ENCODE measurements at regions not wholly inside any gene's neighbourhood (a gene's known extent, or its start where the extent isn't known, plus 50 kb on each side); places are given as distances from the start of the nearest gene placed in this dataset.

- Histone ChIP-seq H3K27ac (no peak overlapping the region), H3K9me3 (no peaks in the 10 kb centered on the region), H3K27me3 (no peaks in the 10 kb centered on the region), H3K4me3 (no peak overlapping the region), H3K4me1 (no peaks in the 10 kb centered on the region), H3K36me3 (no peaks in the 10 kb centered on the region)
- in situ Hi-C loops (cut with MboI; ENCODE audit: low pct_ligation_motif_present in 1 of 4, low pct_unique_long_range_greater_than_20kb in 1 of 4, low sequenced_read_pairs in 3 of 4), result no loop called here
- TF ChIP-seq POLR2AphosphoS5 (IDR thresholded peaks at IDR 0.05), result no peak
- TF ChIP-seq EP300 (IDR thresholded peaks at IDR 0.05; ENCODE audit: low read depth), result no peak
- no peak for TF ChIP-seq CTCF (IDR thresholded peaks at IDR 0.05)
- TF ChIP-seq POLR2A (IDR thresholded peaks at IDR 0.05), result no peak
- no peak for DNase-seq
- 79% methylated on average over 2 of the region's 2 CpGs; no CpG with 5 or more reads in 1 of the 2 donors for WGBS, 2 donors (ENCODE audit: low coverage in 1 of 2)
- intact Hi-C loops (cut with DNase I; ENCODE audit: low total_unique reads), result no loop called here
Measured at GRCh38 chrX:45591650-45592049, 391.0 kb upstream of the DIPK2B start.

GRCh38 chrX:45584717-45585116 lies 384.0 kb upstream of the DIPK2B start:
- H3K27ac ChIP-seq, result no peak overlapping the region
- in situ Hi-C loops (cut with MboI; ENCODE audit: low pct_ligation_motif_present in 1 of 4, low pct_unique_long_range_greater_than_20kb in 1 of 4, low sequenced_read_pairs in 3 of 4) (no loop called here), intact Hi-C loops (cut with DNase I; ENCODE audit: low total_unique reads) (no loop called here)
- no peaks in the 10 kb centered on the region for H3K4me1 ChIP-seq
- H3K36me3 ChIP-seq, result no peaks in the 10 kb centered on the region
- H3K4me3 ChIP-seq, result no peak overlapping the region
- 40 to 71% methylated on average over 1 to 2 of the region's 2 CpGs for WGBS, 2 donors (ENCODE audit: low coverage in 1 of 2)
- DNase-seq, result no peak
- no peak for TF ChIP-seq CTCF (IDR thresholded peaks at IDR 0.05)
- no peak for TF ChIP-seq EP300 (IDR thresholded peaks at IDR 0.05; ENCODE audit: low read depth)
- TF ChIP-seq POLR2A (IDR thresholded peaks at IDR 0.05), result no peak
- TF ChIP-seq POLR2AphosphoS5 (IDR thresholded peaks at IDR 0.05), result no peak
- H3K27me3 ChIP-seq, result no peaks in the 10 kb centered on the region
- H3K9me3 ChIP-seq, result no peaks in the 10 kb centered on the region

GRCh38 chrX:45577361-45577760 lies 376.7 kb upstream of the DIPK2B start:
- Histone ChIP-seq H3K4me3 (no peak overlapping the region), H3K27ac (no peak overlapping the region), H3K9me3 (no peaks in the 10 kb centered on the region), H3K4me1 (no peaks in the 10 kb centered on the region), H3K36me3 (no peaks in the 10 kb centered on the region), H3K27me3 (no peaks in the 10 kb centered on the region)
- in situ Hi-C loops (cut with MboI; ENCODE audit: low pct_ligation_motif_present in 1 of 4, low pct_unique_long_range_greater_than_20kb in 1 of 4, low sequenced_read_pairs in 3 of 4) (no loop called here), intact Hi-C loops (cut with DNase I; ENCODE audit: low total_unique reads) (no loop called here)
- no peak for DNase-seq
- WGBS, 2 donors (ENCODE audit: low coverage in 1 of 2), result 100% methylated on average over 1 of the region's 1 CpG; no CpG with 5 or more reads in 1 of the 2 donors
- TF ChIP-seq POLR2AphosphoS5 (IDR thresholded peaks at IDR 0.05) (no peak), POLR2A (IDR thresholded peaks at IDR 0.05) (no peak), CTCF (IDR thresholded peaks at IDR 0.05) (no peak)

DNA sequence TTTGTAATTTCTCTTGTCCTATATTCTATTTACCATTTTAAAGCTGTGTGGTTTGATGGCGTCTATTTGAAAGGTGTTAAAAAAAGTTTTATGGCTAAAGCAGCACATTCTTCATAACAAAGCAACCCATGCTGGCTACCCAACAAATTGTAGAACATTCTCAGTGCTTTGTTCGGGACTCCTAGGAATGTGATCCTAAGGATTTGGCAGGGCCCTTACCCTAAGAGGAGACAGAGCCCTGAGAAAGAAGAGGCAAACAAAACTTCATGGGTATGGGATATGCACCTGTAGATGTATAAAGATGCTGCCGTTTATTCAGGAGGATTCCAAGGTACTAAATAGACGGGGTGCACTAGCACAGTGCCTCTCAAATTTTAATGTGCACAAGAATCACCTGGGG lies 370.8 kb upstream of the DIPK2B start:
- H3K36me3 ChIP-seq, result no peaks in the 10 kb centered on the region
- no peak for DNase-seq
- 69% methylated on average over 4 of the region's 4 CpGs; no CpG with 5 or more reads in 1 of the 2 donors for WGBS, 2 donors (ENCODE audit: low coverage in 1 of 2)
- intact Hi-C loops (cut with DNase I; ENCODE audit: low total_unique reads), result no loop called here
- H3K4me3 ChIP-seq, result no peak overlapping the region
- H3K4me1 ChIP-seq, result no peaks in the 10 kb centered on the region
- TF ChIP-seq POLR2A (IDR thresholded peaks at IDR 0.05) (no peak), POLR2AphosphoS5 (IDR thresholded peaks at IDR 0.05) (no peak), CTCF (IDR thresholded peaks at IDR 0.05) (no peak), EP300 (IDR thresholded peaks at IDR 0.05; ENCODE audit: low read depth) (no peak)
- no peaks in the 10 kb centered on the region for H3K27me3 ChIP-seq
- in situ Hi-C loops (cut with MboI; ENCODE audit: low pct_ligation_motif_present in 1 of 4, low pct_unique_long_range_greater_than_20kb in 1 of 4, low sequenced_read_pairs in 3 of 4), result no loop called here
- H3K9me3 ChIP-seq, result no peaks in the 10 kb centered on the region
- H3K27ac ChIP-seq, result no peak overlapping the region

All from transverse colon (tissue), 4 donors.